ENCODE measurements at regions not wholly inside any gene's neighbourhood (a gene's known extent, or its start where the extent isn't known, plus 50 kb on each side); places are given as distances from the start of the nearest gene placed in this dataset.
"Not testable (repeated sequence)": the region's sequence is repeated elsewhere in the genome, so short reads cannot be mapped to it uniquely, and the experiment has no call there.

GRCh38 chr21:23020969-23021368 is 2022.8 kb downstream of the NCAM2 start:
- DNase-seq (ENCODE audit: low read depth, low spot score), result no peak

GRCh38 chr21:23021481-23021880 is 2023.3 kb downstream of the NCAM2 start:
- no peak for DNase-seq (ENCODE audit: low read depth, low spot score)

- no peak for DNase-seq (ENCODE audit: low read depth, low spot score)
Measured at GRCh38 chr21:23026878-23027277, 2028.7 kb downstream of the NCAM2 start.

- no peak for DNase-seq (ENCODE audit: low read depth, low spot score)
Measured at GRCh38 chr21:23039846-23040245, 2041.6 kb downstream of the NCAM2 start.

- no peak for DNase-seq (ENCODE audit: low read depth, low spot score)
Measured at GRCh38 chr21:23045955-23046354, 2047.7 kb downstream of the NCAM2 start.

- DNase-seq (ENCODE audit: low read depth, low spot score), result no peak
Measured at GRCh38 chr21:23067672-23068071, 2069.5 kb downstream of the NCAM2 start.

GRCh38 chr21:23083242-23083641 is 2085.0 kb downstream of the NCAM2 start:
- DNase-seq (ENCODE audit: low read depth, low spot score), result no peak

GRCh38 chr21:23093259-23093658 is 2095.1 kb downstream of the NCAM2 start:
- DNase-seq (ENCODE audit: low read depth, low spot score), result no peak

GRCh38 chr21:23099185-23099584 is 2101.0 kb downstream of the NCAM2 start:
- no peak for DNase-seq (ENCODE audit: low read depth, low spot score)

GRCh38 chr21:23101111-23101510 is 2102.9 kb downstream of the NCAM2 start:
- no peak for DNase-seq (ENCODE audit: low read depth, low spot score)

GRCh38 chr21:23108533-23108932 is 2110.3 kb downstream of the NCAM2 start:
- no peak for DNase-seq (ENCODE audit: low read depth, low spot score)

GRCh38 chr21:23111070-23111600 is 2112.9 kb downstream of the NCAM2 start:
- no peak for DNase-seq (ENCODE audit: low read depth, low spot score)

GRCh38 chr21:23119491-23119890 is 2121.3 kb downstream of the NCAM2 start:
- no peak for DNase-seq (ENCODE audit: low read depth, low spot score)

GRCh38 chr21:23127973-23128372 is 2129.8 kb downstream of the NCAM2 start:
- no peak for DNase-seq (ENCODE audit: low read depth, low spot score)

GRCh38 chr21:23130308-23130707 is 2132.1 kb downstream of the NCAM2 start:
- DNase-seq (ENCODE audit: low read depth, low spot score), result no peak

GRCh38 chr21:23131177-23131576 is 2133.0 kb downstream of the NCAM2 start:
- no peak for DNase-seq (ENCODE audit: low read depth, low spot score)

- DNase-seq (ENCODE audit: low read depth, low spot score), result no peak
Measured at GRCh38 chr21:23138797-23139196, 2140.6 kb downstream of the NCAM2 start.

GRCh38 chr21:23152130-23152529 is 2153.9 kb downstream of the NCAM2 start:
- DNase-seq (ENCODE audit: low read depth, low spot score), result no peak

- DNase-seq (ENCODE audit: low read depth, low spot score), result not testable (repeated sequence)
Measured at GRCh38 chr21:23153842-23154241, 2155.6 kb downstream of the NCAM2 start.

- no peak for DNase-seq (ENCODE audit: low read depth, low spot score)
Measured at GRCh38 chr21:23155281-23155680, 2157.1 kb downstream of the NCAM2 start.

- DNase-seq (ENCODE audit: low read depth, low spot score), result no peak
Measured at GRCh38 chr21:23160914-23161313, 2162.7 kb downstream of the NCAM2 start.

- no peak for DNase-seq (ENCODE audit: low read depth, low spot score)
Measured at GRCh38 chr21:23162198-23162946, 2164.2 kb downstream of the NCAM2 start.

All from brain pericyte (primary cell).